Astrocyte (in vitro differentiated cells and primary cell): ENCODE measurements at regions not wholly inside any gene's neighbourhood (a gene's known extent, or its start where the extent isn't known, plus 50 kb on each side); places are given as distances from the start of the nearest gene placed in this dataset.

Experiments used
- DNase-seq: peaks from one replicate; pipeline ENCODE4 v3.0.0-alpha.2; 2010; ENCODE audit warnings: low read depth
- FAIRE-seq: peaks from 2 replicates; lab custom pipeline; 2011; peaks lifted over from hg19 to GRCh38; lab: Jason Lieb, UNC
- H2AFZ ChIP-seq: 2 replicates; pipeline ENCODE4 v1.6.0; 2012; ENCODE audit warnings: low read depth, low read length, inconsistent platforms
- H3K27ac ChIP-seq: 2 replicates; pipeline ENCODE4 v1.5.1; 2011; ENCODE audit warnings: low read depth, low read length, inconsistent platforms
- H3K27me3 ChIP-seq: 2 replicates; pipeline ENCODE4 v1.6.0; 2011; ENCODE audit warnings: low read length, inconsistent platforms; ENCODE audit not compliant: insufficient read depth
- H3K36me3 ChIP-seq: 2 replicates; pipeline ENCODE4 v1.5.1; 2011; ENCODE audit warnings: low read length, inconsistent platforms; ENCODE audit not compliant: insufficient read depth
- H3K4me1 ChIP-seq: 2 replicates; pipeline ENCODE4 v1.5.1; 2011; ENCODE audit warnings: low read length, inconsistent platforms; ENCODE audit not compliant: insufficient read depth
- H3K4me2 ChIP-seq: 2 replicates; pipeline ENCODE4 v1.6.0; 2012; ENCODE audit warnings: low read length, inconsistent platforms
- H3K4me3 ChIP-seq: 2 replicates; pipeline ENCODE4 v1.5.1; 2011; ENCODE audit warnings: low read depth, mild to moderate bottlenecking, low read length, inconsistent platforms; ENCODE audit not compliant: insufficient read depth
- H3K79me2 ChIP-seq: 2 replicates; pipeline ENCODE4 v1.6.0; 2012; ENCODE audit warnings: mild to moderate bottlenecking, low read length, inconsistent platforms; ENCODE audit not compliant: insufficient read depth
- H3K9ac ChIP-seq: 2 replicates; pipeline ENCODE4 v1.6.0; 2012; ENCODE audit warnings: mild to moderate bottlenecking, low read length, inconsistent platforms
- H3K9me3 ChIP-seq: 2 replicates; pipeline ENCODE4 v1.5.1; 2012; ENCODE audit warnings: low read depth, mild to moderate bottlenecking, low read length, inconsistent platforms; ENCODE audit not compliant: insufficient read depth
- H4K20me1 ChIP-seq: 2 replicates; pipeline ENCODE4 v1.6.0; 2012; ENCODE audit warnings: low read length, inconsistent platforms; ENCODE audit not compliant: insufficient read depth
- H3K27ac Mint-ChIP-seq: one replicate; pipeline ENCODE4 v1.8.0; 2021; ENCODE audit warnings: mild to moderate bottlenecking, mixed read lengths; ENCODE audit not compliant: unreplicated experiment
- H3K27me3 Mint-ChIP-seq: one replicate; pipeline ENCODE4 v1.8.0; 2021; ENCODE audit warnings: low read depth, mixed read lengths; ENCODE audit not compliant: unreplicated experiment
- H3K36me3 Mint-ChIP-seq: one replicate; pipeline ENCODE4 v1.8.0; 2021; ENCODE audit warnings: low read depth, mixed read lengths; ENCODE audit not compliant: unreplicated experiment
- H3K4me1 Mint-ChIP-seq: one replicate; pipeline ENCODE4 v1.8.0; 2021; ENCODE audit warnings: low read depth, mixed read lengths; ENCODE audit not compliant: unreplicated experiment
- H3K4me3 Mint-ChIP-seq: one replicate; pipeline ENCODE4 v1.8.0; 2021; ENCODE audit warnings: mild to moderate bottlenecking, moderate library complexity, mixed read lengths; ENCODE audit not compliant: unreplicated experiment
- H3K9me3 Mint-ChIP-seq: one replicate; pipeline ENCODE4 v1.8.0; 2021; ENCODE audit warnings: mild to moderate bottlenecking, mixed read lengths; ENCODE audit not compliant: unreplicated experiment
- CTCF ChIP-seq: IDR thresholded peaks from 2 replicates; pipeline ENCODE4 v1.5.1; 2011; ENCODE audit warnings: low read depth, mild to moderate bottlenecking, inconsistent platforms, low read length, moderate library complexity; ENCODE audit not compliant: insufficient read depth
- EZH2 ChIP-seq: IDR thresholded peaks from 2 replicates; pipeline ENCODE4 v1.6.1; 2012; ENCODE audit warnings: mild to moderate bottlenecking, low read length, inconsistent platforms; ENCODE audit not compliant: insufficient read depth

- DNase-seq: no peak
- Mint-ChIP-seq H3K27me3 (no peaks in the 10 kb centered on the region), H3K4me1 (peaks cover 3% of the 10 kb centered on the region), H3K4me3 (no peak overlapping the region), H3K36me3 (no peaks in the 10 kb centered on the region), H3K9me3 (no peaks in the 10 kb centered on the region), H3K27ac (no peak overlapping the region)
- no peaks in the 10 kb centered on the region for H3K27me3 ChIP-seq
- H3K27ac ChIP-seq: no peak overlapping the region
- no peak overlapping the region for H3K4me3 ChIP-seq
- no peaks in the 10 kb centered on the region for H3K9me3 ChIP-seq
- no peaks in the 10 kb centered on the region for H4K20me1 ChIP-seq
- no peaks in the 10 kb centered on the region for H3K79me2 ChIP-seq
- H3K4me2 ChIP-seq: no peak overlapping the region
- no peak for FAIRE-seq
- TF ChIP-seq CTCF (no peak), EZH2 (no peak)
- H3K9ac ChIP-seq: no peak overlapping the region
- H2AFZ ChIP-seq: no peak overlapping the region
- H3K4me1 ChIP-seq: no peaks in the 10 kb centered on the region
- no peaks in the 10 kb centered on the region for H3K36me3 ChIP-seq
These were observed 285.7 kb downstream of the S1PR1 start for GRCh38 chr1:101522486-101522885.

GRCh38 chr1:101526813-101527212, 290.0 kb downstream of the S1PR1 start:
- Histone ChIP-seq H3K79me2 (no peaks in the 10 kb centered on the region), H3K27me3 (no peaks in the 10 kb centered on the region), H3K4me1 (no peaks in the 10 kb centered on the region), H4K20me1 (no peaks in the 10 kb centered on the region), H3K4me3 (no peak overlapping the region), H3K9ac (no peak overlapping the region), H2AFZ (peak overlapping the region; percentile 39), H3K4me2 (no peak overlapping the region), H3K27ac (no peak overlapping the region), H3K9me3 (no peaks in the 10 kb centered on the region), H3K36me3 (no peaks in the 10 kb centered on the region)
- peaks cover 2% of the 10 kb centered on the region for H3K9me3 Mint-ChIP-seq
- H3K27me3 Mint-ChIP-seq: peaks cover 2% of the 10 kb centered on the region
- H3K4me3 Mint-ChIP-seq: no peak overlapping the region
- FAIRE-seq: no peak
- H3K36me3 Mint-ChIP-seq: peaks cover 2% of the 10 kb centered on the region
- peaks cover 3% of the 10 kb centered on the region for H3K4me1 Mint-ChIP-seq
- DNase-seq: no peak
- peak overlapping the region; percentile 23 for H3K27ac Mint-ChIP-seq
- TF ChIP-seq EZH2: no peak
- TF ChIP-seq CTCF: no peak

DNA sequence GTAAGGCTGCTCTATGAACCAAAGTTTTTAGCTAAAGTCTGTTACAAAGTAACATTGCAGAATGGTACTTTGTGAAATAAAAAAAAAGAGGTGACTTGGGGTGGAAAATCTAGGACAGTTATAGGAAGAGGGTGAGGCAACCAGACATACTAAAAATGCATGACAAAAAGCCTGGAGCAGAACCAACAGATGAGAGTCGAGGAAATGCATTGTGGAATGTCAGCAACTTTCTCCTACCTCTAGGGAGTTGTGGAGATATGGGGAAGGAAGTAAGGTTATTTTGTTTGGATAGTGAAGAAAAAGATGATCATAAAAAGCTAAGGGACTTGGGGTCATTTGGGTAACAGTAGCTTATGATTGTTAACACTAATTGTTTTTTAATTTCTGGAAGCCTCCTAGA, 295.6 kb downstream of the S1PR1 start:
- DNase-seq: no peak
- Histone ChIP-seq H3K27me3 (no peaks in the 10 kb centered on the region), H3K4me1 (no peaks in the 10 kb centered on the region), H3K36me3 (no peaks in the 10 kb centered on the region), H3K4me3 (no peak overlapping the region), H2AFZ (no peak overlapping the region), H3K79me2 (no peaks in the 10 kb centered on the region), H4K20me1 (no peaks in the 10 kb centered on the region), H3K9ac (no peak overlapping the region), H3K9me3 (no peaks in the 10 kb centered on the region), H3K4me2 (no peak overlapping the region), H3K27ac (no peak overlapping the region)
- H3K9me3 Mint-ChIP-seq: peaks cover 2% of the 10 kb centered on the region
- H3K27ac Mint-ChIP-seq: no peak overlapping the region
- H3K4me3 Mint-ChIP-seq: no peak overlapping the region
- H3K27me3 Mint-ChIP-seq: peaks cover 2% of the 10 kb centered on the region
- no peak for TF ChIP-seq EZH2
- no peak for TF ChIP-seq CTCF
- H3K4me1 Mint-ChIP-seq: no peaks in the 10 kb centered on the region
- H3K36me3 Mint-ChIP-seq: peaks cover 2% of the 10 kb centered on the region
- FAIRE-seq: no peak
